ENCODE measurements at regions not wholly inside any gene's neighbourhood (a gene's known extent, or its start where the extent isn't known, plus 50 kb on each side); places are given as distances from the start of the nearest gene placed in this dataset.
A peak's percentile ranks its signal among the peaks of the same experiment; 100 is the strongest.

- intact Hi-C loops (cut with DNase I): no loop called here
- H3K9me3 ChIP-seq: no peaks in the 10 kb centered on the region
- DNase-seq (no peak), ATAC-seq (no peak)
- no peak overlapping the region for H3K4me3 ChIP-seq
- H3K27ac ChIP-seq: no peak overlapping the region
- H3K4me1 ChIP-seq: no peaks in the 10 kb centered on the region
- H3K36me3 ChIP-seq: no peaks in the 10 kb centered on the region
- H3K27me3 ChIP-seq: no peaks in the 10 kb centered on the region
- TF ChIP-seq, protein P1, sequence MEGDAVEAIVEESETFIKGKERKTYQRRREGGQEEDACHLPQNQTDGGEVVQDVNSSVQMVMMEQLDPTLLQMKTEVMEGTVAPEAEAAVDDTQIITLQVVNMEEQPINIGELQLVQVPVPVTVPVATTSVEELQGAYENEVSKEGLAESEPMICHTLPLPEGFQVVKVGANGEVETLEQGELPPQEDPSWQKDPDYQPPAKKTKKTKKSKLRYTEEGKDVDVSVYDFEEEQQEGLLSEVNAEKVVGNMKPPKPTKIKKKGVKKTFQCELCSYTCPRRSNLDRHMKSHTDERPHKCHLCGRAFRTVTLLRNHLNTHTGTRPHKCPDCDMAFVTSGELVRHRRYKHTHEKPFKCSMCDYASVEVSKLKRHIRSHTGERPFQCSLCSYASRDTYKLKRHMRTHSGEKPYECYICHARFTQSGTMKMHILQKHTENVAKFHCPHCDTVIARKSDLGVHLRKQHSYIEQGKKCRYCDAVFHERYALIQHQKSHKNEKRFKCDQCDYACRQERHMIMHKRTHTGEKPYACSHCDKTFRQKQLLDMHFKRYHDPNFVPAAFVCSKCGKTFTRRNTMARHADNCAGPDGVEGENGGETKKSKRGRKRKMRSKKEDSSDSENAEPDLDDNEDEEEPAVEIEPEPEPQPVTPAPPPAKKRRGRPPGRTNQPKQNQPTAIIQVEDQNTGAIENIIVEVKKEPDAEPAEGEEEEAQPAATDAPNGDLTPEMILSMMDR (IDR thresholded peaks at IDR 0.05): no peak
Measured at GRCh38 chr2:147067136-147067535, 777.7 kb upstream of the ACVR2A start.

- H3K27me3 ChIP-seq: no peaks in the 10 kb centered on the region
- intact Hi-C loops (cut with DNase I): no loop called here
- no peaks in the 10 kb centered on the region for H3K9me3 ChIP-seq
- TF ChIP-seq, protein P1 (IDR thresholded peaks at IDR 0.05): no peak
- no peak overlapping the region for H3K27ac ChIP-seq
- DNase-seq: no peak
- ATAC-seq: no peak
- H3K4me1 ChIP-seq: no peaks in the 10 kb centered on the region
- no peaks in the 10 kb centered on the region for H3K36me3 ChIP-seq
- no peak overlapping the region for H3K4me3 ChIP-seq
Measured at GRCh38 chr2:147062073-147062472, 782.8 kb upstream of the ACVR2A start.

DNA sequence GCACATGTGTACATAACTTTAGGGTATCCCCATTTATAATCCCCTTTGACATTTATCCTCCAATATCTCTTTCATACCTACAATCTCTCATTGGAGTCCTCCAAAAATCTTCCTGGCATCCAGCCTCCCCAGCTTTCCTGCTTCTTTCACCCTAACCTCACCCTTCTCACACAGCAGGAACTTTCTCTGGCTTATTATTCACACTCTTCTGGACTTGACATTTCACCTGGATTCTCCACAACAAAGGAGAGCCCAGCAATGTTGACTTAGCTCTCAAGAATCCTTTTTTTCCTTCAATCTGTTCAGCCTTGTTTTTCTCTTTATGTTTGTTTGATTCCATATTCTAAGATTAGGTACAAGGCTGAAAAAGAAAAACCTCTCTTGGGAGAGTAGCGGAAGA lies 783.6 kb upstream of the ACVR2A start:
- ATAC-seq (peak; percentile 90), DNase-seq (peak in 1 of 4 donors; percentile 7)
- intact Hi-C loops (cut with DNase I): no loop called here
- H3K9me3 ChIP-seq: no peaks in the 10 kb centered on the region
- no peaks in the 10 kb centered on the region for H3K4me1 ChIP-seq
- H3K27ac ChIP-seq: no peak overlapping the region
- no peak overlapping the region for H3K4me3 ChIP-seq
- no peaks in the 10 kb centered on the region for H3K27me3 ChIP-seq
- TF ChIP-seq, protein P1 (IDR thresholded peaks at IDR 0.05): no peak
- no peaks in the 10 kb centered on the region for H3K36me3 ChIP-seq

DNA sequence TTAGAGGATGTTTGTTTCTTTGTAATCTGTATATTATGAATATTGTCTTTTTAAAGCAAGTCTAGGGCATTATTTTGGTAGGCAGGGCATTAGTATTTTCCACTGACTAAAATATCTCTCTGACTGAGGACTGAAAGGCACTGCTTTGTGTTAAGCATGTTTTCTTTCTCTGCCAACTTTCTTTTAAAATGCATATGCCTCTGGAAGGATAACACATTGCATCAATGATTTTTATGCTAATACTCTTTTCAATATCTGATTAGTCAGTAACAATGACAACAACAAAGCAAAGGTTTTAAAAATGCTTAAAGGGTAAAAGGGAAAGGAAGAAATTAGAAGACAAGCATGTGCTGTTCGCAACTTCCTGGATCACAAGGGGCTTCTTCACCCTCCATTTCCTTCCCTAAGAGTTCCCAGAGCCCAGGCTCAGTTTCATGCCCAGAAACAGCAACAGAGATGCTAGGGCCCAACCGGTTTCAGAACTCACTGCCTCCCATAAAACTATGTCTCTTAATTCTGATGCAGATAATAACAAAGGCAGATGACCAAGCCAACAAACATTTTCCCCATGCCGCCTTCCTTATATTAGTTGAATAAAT lies 786.8 kb upstream of the ACVR2A start:
- Histone ChIP-seq H3K27ac (no peak overlapping the region), H3K27me3 (no peaks in the 10 kb centered on the region), H3K9me3 (no peaks in the 10 kb centered on the region), H3K4me3 (no peak overlapping the region), H3K4me1 (no peaks in the 10 kb centered on the region), H3K36me3 (no peaks in the 10 kb centered on the region)
- no peak for DNase-seq
- intact Hi-C loops (cut with DNase I): no loop called here
- TF ChIP-seq, protein P1 (IDR thresholded peaks at IDR 0.05): no peak
- ATAC-seq: no peak

- intact Hi-C loops (cut with DNase I): no loop called here
- Histone ChIP-seq H3K27ac (no peak overlapping the region), H3K4me1 (peaks cover 0 to 9% of the 10 kb centered on the region in 2 donors), H3K9me3 (no peaks in the 10 kb centered on the region), H3K4me3 (no peak overlapping the region), H3K36me3 (no peaks in the 10 kb centered on the region), H3K27me3 (no peaks in the 10 kb centered on the region)
- no peak for ATAC-seq
- TF ChIP-seq, protein P1 (IDR thresholded peaks at IDR 0.05): no peak
- no peak for DNase-seq
Measured at GRCh38 chr2:147051814-147052213, 793.0 kb upstream of the ACVR2A start.

Data from left lung (tissue), 4 donors.